ENCODE measurements at regions not wholly inside any gene's neighbourhood (a gene's known extent, or its start where the extent isn't known, plus 50 kb on each side); places are given as distances from the start of the nearest gene placed in this dataset.

GRCh38 chr5:87829217-87829551, 416.5 kb upstream of the CCNH start (continued):
- TF ChIP-seq ZBTB33 (IDR thresholded peaks at IDR 0.05; ENCODE audit: borderline replicate concordance, low read depth) (no peak), RFX5 (IDR thresholded peaks at IDR 0.05; ENCODE audit: low read length) (no peak), MAX (IDR thresholded peaks at IDR 0.05; ENCODE audit: low read depth) (no peak)

- no peaks in the 10 kb centered on the region for H3K9me3 ChIP-seq
- ChIA-PET POLR2A (interaction anchor here (0.6 kb wide), 1 partner anchor 192 kb away, joined by 3 read pairs; no protein-coding TSS in a partner anchor), CTCF (interaction anchor here (0.9 kb wide), 1 partner anchor 12 kb away, joined by 3 read pairs; no protein-coding TSS in a partner anchor)
- peaks cover 0 to 19% of the 10 kb centered on the region in 2 experiments; a peak in 1 of 4 replicates for H3K4me1 ChIP-seq (ENCODE audit: control insufficient read depth in 1 of 2, insufficient read depth in 2 of 2, low read depth in 1 of 2, low read length in 1 of 2)
- H4K20me1 ChIP-seq (ENCODE audit: insufficient read depth), result no peaks in the 10 kb centered on the region
- H3K27ac ChIP-seq (ENCODE audit: low read depth in 2 of 2, low read length in 1 of 2), result no peak overlapping the region
- no peak overlapping the region for H3K4me3 ChIP-seq (ENCODE audit: low read depth in 2 of 2, low read length in 1 of 2)
- no peak overlapping the region for H2AFZ ChIP-seq (ENCODE audit: low read depth)
- no peaks in the 10 kb centered on the region for H3K36me3 ChIP-seq (replicated peaks in 1 of 2; ENCODE audit: control insufficient read depth in 1 of 2, insufficient read depth in 2 of 2, low read length in 1 of 2)
- no peak for TF ChIP-seq FOSL2 (IDR thresholded peaks at IDR 0.05; ENCODE audit: borderline replicate concordance, low read depth)
- no peak for TF ChIP-seq JUND (IDR thresholded peaks at IDR 0.05)
- H3K4me2 ChIP-seq, result no peak overlapping the region
- no peaks in the 10 kb centered on the region for H3K79me2 ChIP-seq (ENCODE audit: insufficient read depth)
- H3K27me3 ChIP-seq (ENCODE audit: insufficient read depth), result no peaks in the 10 kb centered on the region
- DNase-seq, result no peak
- WGBS (ENCODE audit: low lambda C conversion rate), result 6% methylated on average over 2 of the region's 2 CpGs
- H3K9me2 ChIP-seq, result no peaks in the 10 kb centered on the region
- no peak overlapping the region for H3K9ac ChIP-seq
- H3F3A ChIP-seq (replicated peaks; ENCODE audit: insufficient read depth), result no peaks in the 10 kb centered on the region
These were observed 416.0 kb upstream of the CCNH start for GRCh38 chr5:87828545-87829216.

GRCh38 chr5:87827539-87827938, 414.8 kb upstream of the CCNH start:
- H3K4me1 ChIP-seq (ENCODE audit: control insufficient read depth in 1 of 2, insufficient read depth in 2 of 2, low read depth in 1 of 2, low read length in 1 of 2), result peaks cover 0 to 19% of the 10 kb centered on the region in 2 experiments; a peak in 1 of 4 replicates
- no peak overlapping the region for H3K4me3 ChIP-seq (ENCODE audit: low read depth in 2 of 2, low read length in 1 of 2)
- POLR2A ChIA-PET, result no interaction called here
- H3K4me2 ChIP-seq, result no peak overlapping the region
- 11% methylated on average over 8 of the region's 8 CpGs for WGBS (ENCODE audit: low lambda C conversion rate)
- no peaks in the 10 kb centered on the region for H3K36me3 ChIP-seq (replicated peaks in 1 of 2; ENCODE audit: control insufficient read depth in 1 of 2, insufficient read depth in 2 of 2, low read length in 1 of 2)
- no peaks in the 10 kb centered on the region for H3K9me2 ChIP-seq
- DNase-seq, result no peak
- H3K79me2 ChIP-seq (ENCODE audit: insufficient read depth), result no peaks in the 10 kb centered on the region
- TF ChIP-seq IRF3 (IDR thresholded peaks at IDR 0.05; ENCODE audit: low read depth, low read length), result no peak
- no peak for TF ChIP-seq CHD2 (IDR thresholded peaks at IDR 0.05; ENCODE audit: low read length, partially characterized antibody)
- TF ChIP-seq MAX (IDR thresholded peaks at IDR 0.05; ENCODE audit: low read depth), result no peak
- TF ChIP-seq POLR2AphosphoS5 (IDR thresholded peaks at IDR 0.05; ENCODE audit: low read depth, low read length), result no peak
- TF ChIP-seq FOSL2 (IDR thresholded peaks at IDR 0.05; ENCODE audit: borderline replicate concordance, low read depth), result no peak
- TF ChIP-seq RFX5 (IDR thresholded peaks at IDR 0.05; ENCODE audit: low read length), result no peak
- TF ChIP-seq USF1 (IDR thresholded peaks at IDR 0.05; ENCODE audit: borderline replicate concordance, low read depth), result no peak
- no peak overlapping the region for H3K9ac ChIP-seq
- H3K27ac ChIP-seq (ENCODE audit: low read depth in 2 of 2, low read length in 1 of 2), result no peak overlapping the region; a peak in 1 of 4 replicates
- no peaks in the 10 kb centered on the region for H4K20me1 ChIP-seq (ENCODE audit: insufficient read depth)
- no peaks in the 10 kb centered on the region for H3K9me3 ChIP-seq
- H3F3A ChIP-seq (replicated peaks; ENCODE audit: insufficient read depth), result no peaks in the 10 kb centered on the region
- no peak overlapping the region for H2AFZ ChIP-seq (ENCODE audit: low read depth)
- H3K27me3 ChIP-seq (ENCODE audit: insufficient read depth), result no peaks in the 10 kb centered on the region
- CTCF ChIA-PET, result interaction anchor here (0.7 to 2.0 kb wide), 3 partner anchors 47 to 863 kb away, joined by 3 to 12 read pairs (median 3); no protein-coding TSS in a partner anchor

Measured in SK-N-SH (cell line).